Stimulated activated CD4-positive, alpha-beta T cell treated with anti-CD3 and anti-CD28 coated beads, Interleukin-2, amount 100 ng/mL, for 24 hours (primary cell): ENCODE measurements at regions not wholly inside any gene's neighbourhood (a gene's known extent, or its start where the extent isn't known, plus 50 kb on each side); places are given as distances from the start of the nearest gene placed in this dataset.
"Not testable (repeated sequence)": the region's sequence is repeated elsewhere in the genome, so short reads cannot be mapped to it uniquely, and the experiment has no call there.

Source experiments
- DNase-seq, 2 donors: peaks; one replicate each; pipeline ENCODE4 v3.0.0-alpha.2; 2020

- no peak for DNase-seq
These were observed 1556.0 kb downstream of the EFNB2 start for GRCh38 chr13:104979281-104980030.

- no peak for DNase-seq
These were observed 1558.5 kb downstream of the EFNB2 start for GRCh38 chr13:104976986-104977385.

- DNase-seq = no peak
These were observed 1560.2 kb downstream of the EFNB2 start for GRCh38 chr13:104975272-104975671.

GRCh38 chr13:104968876-104969275, 1566.6 kb downstream of the EFNB2 start:
- DNase-seq = no peak

GRCh38 chr13:104967836-104968630, 1567.4 kb downstream of the EFNB2 start:
- no peak for DNase-seq

DNA sequence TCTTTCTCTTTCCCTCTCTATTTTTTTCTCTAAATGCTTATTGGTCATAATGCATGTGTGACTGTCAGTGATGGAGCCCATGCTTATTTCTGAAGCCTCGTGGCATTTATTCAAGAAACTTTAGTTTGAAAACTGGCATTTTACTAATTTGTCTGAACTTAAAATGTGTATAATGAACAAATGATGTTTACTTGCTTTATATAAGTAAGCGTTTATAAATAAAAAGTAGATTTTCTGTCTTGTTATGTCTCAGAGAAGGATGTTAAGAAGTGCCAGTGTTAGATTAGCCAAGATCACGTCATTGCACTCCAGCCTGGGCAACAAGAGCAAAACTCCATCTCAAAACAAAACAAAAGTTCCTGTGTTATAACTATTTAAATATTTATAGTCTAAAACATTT, 1568.1 kb downstream of the EFNB2 start:
- no peak for DNase-seq

DNA sequence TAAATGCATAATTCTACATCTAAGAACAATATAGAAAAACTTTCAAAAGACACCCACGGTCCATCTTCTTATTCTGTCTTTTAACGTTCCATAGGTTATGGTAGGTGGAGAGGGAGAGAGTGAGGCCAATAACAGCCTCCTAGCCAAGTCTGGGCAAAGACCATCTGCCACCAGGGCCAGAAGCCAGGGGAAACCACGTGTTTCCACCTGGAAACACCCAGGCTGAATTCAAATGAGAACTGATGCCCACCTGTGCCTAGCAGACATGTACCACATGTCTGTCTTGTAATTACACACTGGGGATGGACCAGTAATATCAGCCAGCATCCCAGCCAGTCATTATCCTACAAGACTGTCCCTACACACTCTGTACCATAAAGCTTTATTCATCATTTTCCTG, 1573.1 kb downstream of the EFNB2 start:
- DNase-seq = no peak

DNA sequence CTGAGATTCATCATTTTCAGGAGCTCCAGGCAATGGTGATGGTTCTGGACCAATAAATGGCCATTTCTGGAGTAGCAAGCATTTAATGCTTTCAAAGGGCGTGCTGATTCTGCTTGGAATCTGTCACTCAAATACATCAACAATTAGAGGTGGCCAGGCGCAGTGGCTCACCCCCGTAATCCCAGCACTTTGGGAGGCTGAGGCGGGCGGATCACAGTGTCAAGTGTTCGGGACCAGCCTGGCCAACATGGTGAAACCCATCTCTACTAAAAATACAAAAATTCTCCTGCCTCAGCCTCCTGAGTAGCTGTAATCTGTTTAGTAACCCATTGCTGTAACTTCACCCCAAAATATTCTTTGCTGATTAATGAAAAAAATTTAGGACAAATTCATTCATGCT, 1574.2 kb downstream of the EFNB2 start:
- DNase-seq = no peak

DNA sequence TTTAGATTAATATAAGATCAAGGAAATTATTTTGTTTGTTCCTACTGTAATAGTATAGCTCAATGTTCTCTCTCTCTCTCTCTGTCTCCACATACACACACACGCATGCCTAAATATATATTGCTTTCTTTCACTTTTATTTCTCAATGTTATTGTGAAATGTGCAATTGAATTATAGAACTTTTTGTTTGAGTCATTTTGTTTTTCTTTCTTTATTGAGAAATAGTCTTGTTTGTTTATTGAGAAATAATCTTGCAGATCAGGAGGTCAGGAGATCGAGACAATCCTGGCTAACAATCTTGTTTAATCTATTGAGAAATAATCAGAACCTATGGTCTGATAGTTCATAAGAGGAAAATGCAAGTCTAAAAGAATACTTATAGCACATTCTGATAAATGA, 1581.3 kb downstream of the EFNB2 start:
- DNase-seq = no peak

- no peak for DNase-seq
These were observed 1581.9 kb downstream of the EFNB2 start for GRCh38 chr13:104953588-104953987.

DNA sequence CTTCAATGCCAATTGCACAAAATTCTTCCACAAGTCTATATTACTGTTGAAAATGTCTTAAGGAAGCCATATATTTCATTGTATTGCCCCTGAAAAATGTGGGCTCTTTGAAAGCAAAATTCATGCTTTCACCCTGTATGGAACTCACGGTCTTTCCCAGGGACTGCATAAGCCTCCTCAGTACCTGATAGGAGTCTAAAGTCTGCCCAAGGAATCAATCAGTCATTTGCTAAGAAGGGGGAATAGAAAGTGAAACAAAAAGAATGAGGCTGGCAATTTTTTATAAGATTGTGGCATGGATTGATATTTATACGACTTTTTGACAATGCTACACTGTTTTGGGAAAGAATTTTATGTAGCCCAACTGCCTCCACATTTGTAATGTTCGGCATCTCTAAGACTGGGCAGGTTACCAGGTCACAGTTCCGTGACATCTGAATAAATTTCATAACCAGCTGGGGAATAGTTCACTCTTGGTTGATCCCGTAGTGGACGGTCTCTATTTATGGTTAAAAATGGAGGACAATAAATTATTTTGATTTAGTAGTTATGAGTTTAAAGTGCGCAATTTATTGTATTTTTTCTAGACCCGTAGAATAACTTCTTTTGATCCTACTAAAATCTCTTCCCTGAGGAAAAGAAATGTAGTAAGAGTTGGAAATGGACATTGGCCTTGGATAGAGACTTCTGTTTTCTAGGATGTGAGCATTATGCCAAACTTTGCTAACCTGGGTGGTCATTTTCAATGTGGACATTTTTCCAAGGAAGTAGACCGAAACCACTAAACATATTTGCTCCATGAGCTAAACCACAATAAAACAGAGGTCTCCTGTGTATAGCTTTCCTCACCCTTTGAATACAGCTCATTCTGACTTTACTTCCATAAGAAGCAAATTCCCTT, 1585.4 kb downstream of the EFNB2 start:
- no peak for DNase-seq

DNA sequence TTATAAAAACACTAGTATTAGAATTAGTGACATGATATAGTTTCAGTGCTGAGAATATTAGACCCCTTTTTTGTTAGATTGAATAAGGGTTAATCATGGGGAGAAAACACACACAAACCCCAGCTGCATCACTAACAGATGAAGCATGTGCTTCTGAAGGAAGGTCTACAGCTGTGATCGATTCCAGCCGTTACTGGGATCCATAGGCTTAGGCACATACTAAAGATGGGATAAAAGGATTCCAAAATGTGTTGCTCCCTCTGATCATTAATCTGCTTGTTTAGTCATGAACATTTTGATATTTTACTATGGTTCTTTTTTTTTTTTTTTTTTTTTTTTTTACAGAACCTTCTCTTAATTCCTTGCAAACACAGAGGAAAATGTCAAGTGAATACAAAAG, 1591.3 kb downstream of the EFNB2 start:
- DNase-seq = no peak

GRCh38 chr13:104943331-104943730, 1592.1 kb downstream of the EFNB2 start:
- no peak for DNase-seq

DNA sequence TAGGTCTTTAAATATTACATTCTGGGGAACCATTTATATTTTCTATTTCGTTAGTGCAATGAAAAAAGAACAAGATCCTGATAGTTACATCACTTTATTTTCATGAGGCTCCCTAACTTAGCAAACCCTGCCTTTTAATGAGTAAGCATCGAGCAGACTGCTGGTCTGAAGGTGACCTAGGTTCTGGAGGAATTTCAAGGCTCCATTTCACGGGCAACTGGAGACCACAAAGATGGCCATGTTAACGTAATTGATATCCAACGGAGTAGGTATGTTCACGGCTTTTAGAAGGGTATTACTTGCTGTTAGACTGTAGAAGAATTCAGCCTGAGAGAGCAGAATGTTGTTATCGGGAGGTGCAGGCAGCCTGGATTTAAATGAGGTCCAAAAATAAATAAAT, 1597.6 kb downstream of the EFNB2 start:
- no peak for DNase-seq

- no peak for DNase-seq
These were observed 1599.2 kb downstream of the EFNB2 start for GRCh38 chr13:104936304-104936703.

DNA sequence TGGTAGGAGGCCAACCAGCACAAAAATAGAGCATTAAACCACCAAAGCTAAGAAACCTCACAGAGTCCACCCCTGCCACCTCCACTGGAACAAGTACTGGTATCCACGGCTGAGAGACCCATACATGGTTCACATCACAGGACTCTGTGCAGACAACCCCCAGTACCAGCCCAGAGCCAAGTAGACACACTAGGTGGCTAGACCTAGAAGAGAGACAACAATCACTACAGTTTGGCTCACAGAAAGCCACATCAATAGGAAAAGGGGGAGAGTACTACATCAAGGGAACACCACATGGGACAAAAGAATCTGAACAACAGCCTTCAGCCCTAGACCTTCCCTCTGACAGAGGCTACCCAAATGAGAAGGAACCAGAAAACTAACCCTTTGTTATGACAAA, 1614.9 kb downstream of the EFNB2 start:
- DNase-seq = not testable (repeated sequence)

GRCh38 chr13:104920091-104920490, 1615.4 kb downstream of the EFNB2 start:
- DNase-seq = no peak

DNA sequence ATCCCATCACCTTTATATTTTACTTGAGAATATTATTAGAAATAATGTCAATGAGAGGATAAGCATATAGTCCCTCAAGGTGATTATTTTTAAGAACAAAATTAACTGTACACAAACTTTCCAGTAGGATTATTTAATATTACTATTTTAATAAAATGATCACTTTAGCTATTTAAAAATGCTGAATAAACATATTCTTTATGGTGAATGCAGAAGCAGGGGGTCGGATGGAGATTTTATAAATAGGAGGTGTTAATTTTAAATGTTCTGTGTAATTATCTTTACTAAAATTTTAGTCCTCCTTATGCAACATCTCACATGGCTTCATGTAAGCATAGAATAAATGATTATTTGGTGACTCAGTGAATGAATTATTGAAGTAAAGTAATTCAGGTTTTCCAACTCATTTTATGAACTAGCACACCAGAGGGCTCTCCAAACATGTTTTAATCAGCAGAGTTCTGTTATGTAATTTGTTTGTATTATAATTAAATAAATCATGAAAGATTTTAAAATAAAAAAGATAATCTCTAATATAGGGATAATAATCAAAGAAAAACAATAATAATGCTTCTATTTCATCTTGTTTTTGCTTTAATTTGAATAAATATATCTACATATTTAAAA, 1635.2 kb downstream of the EFNB2 start:
- DNase-seq = no peak

DNA sequence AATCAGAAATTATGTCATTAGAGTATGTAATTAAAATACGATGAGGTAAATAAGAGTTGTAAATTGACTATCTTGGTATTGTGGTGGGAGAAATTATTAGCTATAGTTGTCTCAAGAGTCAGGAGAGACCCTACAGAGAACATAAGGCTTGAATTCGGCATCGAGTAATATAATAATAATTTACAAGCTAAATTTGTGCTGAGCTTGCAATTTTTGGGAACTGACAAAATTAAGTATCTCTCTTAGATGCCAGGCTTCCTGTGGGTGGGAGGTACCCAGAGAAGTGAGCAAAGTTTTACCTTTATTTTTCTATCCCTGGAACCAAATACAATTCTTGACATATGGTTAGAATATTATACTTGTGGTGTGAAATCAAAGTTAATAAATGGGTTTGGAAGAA, 1637.0 kb downstream of the EFNB2 start:
- no peak for DNase-seq

DNA sequence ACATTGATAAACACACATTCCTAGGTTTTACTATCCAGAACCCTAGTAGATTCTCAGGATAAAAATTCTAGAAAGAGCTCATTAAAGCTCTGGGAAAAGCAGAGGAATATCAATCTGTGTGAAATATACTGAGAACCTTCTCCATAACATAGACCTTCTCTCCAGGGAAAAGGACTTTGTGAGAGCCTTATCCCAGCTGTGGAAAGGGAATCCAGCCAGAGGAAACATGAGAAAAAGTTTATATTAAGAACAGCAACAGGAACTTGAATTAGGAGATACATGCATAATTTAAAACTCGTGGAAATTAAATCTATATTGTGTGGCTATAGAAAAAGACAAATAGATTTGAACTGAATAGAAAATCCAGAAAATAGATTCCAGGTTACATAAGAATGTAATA, 1639.9 kb downstream of the EFNB2 start:
- DNase-seq = no peak

DNA sequence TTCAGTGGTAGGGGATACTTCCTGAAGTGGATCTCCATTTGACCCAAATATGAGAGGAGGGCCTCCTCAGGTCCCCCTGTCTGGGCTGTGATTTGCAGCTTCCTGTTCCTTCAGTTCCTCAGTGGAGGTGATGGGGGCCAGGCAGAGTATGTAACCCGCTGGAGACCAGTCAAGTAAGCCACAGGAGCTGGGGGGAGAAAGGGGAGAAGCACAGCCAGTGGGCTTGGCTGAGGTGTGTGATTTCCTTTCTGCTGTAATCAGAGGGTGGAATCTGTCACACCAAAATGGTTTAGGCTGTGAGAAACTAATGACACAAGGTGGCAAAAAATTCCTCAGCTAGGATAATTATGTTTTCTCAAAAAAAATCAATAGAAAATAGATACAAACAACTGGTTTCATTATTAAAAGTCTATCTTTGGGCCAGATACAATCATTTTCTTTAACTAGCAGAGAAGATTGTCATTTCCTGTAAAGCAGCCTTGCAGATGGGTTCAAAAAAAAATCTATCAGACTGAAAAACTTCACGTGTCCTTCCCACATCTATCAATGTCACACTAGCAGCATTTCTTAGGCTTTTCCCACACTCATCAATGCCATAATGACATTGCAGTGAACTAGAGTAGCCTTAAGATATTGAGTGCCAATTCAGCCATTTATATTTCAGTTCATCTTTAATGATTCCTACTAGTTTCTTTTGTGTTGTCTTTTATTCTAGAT, 1660.3 kb downstream of the EFNB2 start:
- DNase-seq = no peak

GRCh38 chr13:104872153-104872552, 1663.3 kb downstream of the EFNB2 start:
- DNase-seq = no peak
